Transverse colon (tissue), 4 donors: ENCODE measurements at regions not wholly inside any gene's neighbourhood (a gene's known extent, or its start where the extent isn't known, plus 50 kb on each side); places are given as distances from the start of the nearest gene placed in this dataset.

Source experiments
- DNase-seq: peaks from one replicate; pipeline ENCODE4 v3.0.0-alpha.2; 2019
- H3K27ac ChIP-seq, 4 donors: fragments of 200-600 bp; sonication (generic); 2 replicates each; pipeline ENCODE4 v1.5.1; 2016 to 2018; ENCODE audit warnings: inconsistent platforms in 4 of 4
- H3K27me3 ChIP-seq: fragments of 200-600 bp; sonication (generic); 2 replicates; pipeline ENCODE4 v1.5.1; 2017; ENCODE audit warnings: inconsistent platforms
- H3K36me3 ChIP-seq, 4 donors: fragments of 200-600 bp; sonication (generic); 2 replicates each; pipeline ENCODE4 v1.5.1; 2017 to 2019; ENCODE audit warnings: inconsistent platforms in 4 of 4
- H3K4me1 ChIP-seq, 4 donors: fragments of 200-600 bp; sonication (generic); 2 replicates each; pipeline ENCODE4 v1.5.1; 2017 to 2020; ENCODE audit warnings: inconsistent platforms in 4 of 4
- H3K4me3 ChIP-seq, 4 donors: fragments of 200-600 bp; sonication (generic); 1 replicate in 1 of 4; 2 replicates in 3 of 4; pipeline versions ENCODE4 v1.5.1 to v1.6.1; 2017 to 2019; ENCODE audit warnings: inconsistent platforms in 4 of 4
- H3K9me3 ChIP-seq, 2 donors: fragments of 200-600 bp; sonication (generic); 2 replicates each; pipeline ENCODE4 v1.5.1; 2017 to 2019; ENCODE audit warnings: inconsistent platforms in 2 of 2
- CTCF ChIP-seq, 5 experiments: fragments of 200-600 bp in 3 of 5; fragments of 450-650 bp in 2 of 5; sonication (generic) in 3 of 5; IDR thresholded peaks; 1 replicate in 2 of 5; 2 replicates in 3 of 5; pipeline ENCODE4 v1.5.1; 2016 to 2017; ENCODE audit warnings: antibody characterized with exemption in 5 of 5, inconsistent platforms in 3 of 5, mild to moderate bottlenecking in 2 of 5, moderate library complexity in 1 of 5
- EP300 ChIP-seq: sonication (generic); formaldehyde crosslinking; IDR thresholded peaks from one replicate; pipeline ENCODE4 v1.6.1; 2017; ENCODE audit warnings: antibody characterized with exemption, low read depth
- POLR2A ChIP-seq: fragments of 450-650 bp; IDR thresholded peaks from one replicate; pipeline ENCODE4 v1.6.1; 2016; ENCODE audit warnings: antibody characterized with exemption, mild to moderate bottlenecking, moderate library complexity
- POLR2AphosphoS5 ChIP-seq, 3 donors: sonication (generic); formaldehyde crosslinking; IDR thresholded peaks; one replicate each; pipeline ENCODE4 v1.6.1; 2016; ENCODE audit warnings: antibody characterized with exemption in 3 of 3
- WGBS, 2 donors: methylation state at CpG; one replicate each; pipeline ENCODE4 v1.1.5; 2018; ENCODE audit warnings: low coverage in 1 of 2; 5-methylcytosine and 5-hydroxymethylcytosine counted together
- in situ Hi-C, 4 donors: fragments of 200-750 bp; cut with MboI; loops; one replicate each; pipeline versions ENCODE4 v1.15.0 to v1.15.1; 2017; ENCODE audit warnings: low sequenced_read_pairs in 3 of 4, low pct_ligation_motif_present in 1 of 4, low pct_unique_long_range_greater_than_20kb in 1 of 4
- intact Hi-C: fragments of 100-400 bp; cut with DNase I; formaldehyde crosslinking; loops from one replicate; pipeline ENCODE4 v1.15.1; 2023; ENCODE audit warnings: low total_unique reads

- Histone ChIP-seq H3K4me3 (no peak overlapping the region), H3K27ac (no peak overlapping the region), H3K36me3 (no peaks in the 10 kb centered on the region), H3K9me3 (peaks cover 3 to 4% of the 10 kb centered on the region in 2 donors), H3K4me1 (no peaks in the 10 kb centered on the region), H3K27me3 (no peaks in the 10 kb centered on the region)
- DNase-seq = no peak
- TF ChIP-seq POLR2AphosphoS5 (IDR thresholded peaks at IDR 0.05) = no peak
- no peak for TF ChIP-seq POLR2A
- TF ChIP-seq CTCF (IDR thresholded peaks at IDR 0.05) = no peak
- no peak for TF ChIP-seq EP300
- intact Hi-C loops (no loop called here), in situ Hi-C loops (no loop called here)
- WGBS, 2 donors = 87 to 100% methylated on average over 1 to 2 of the region's 2 CpGs
Observed at GRCh38 chr2:34001557-34001956, 402.5 kb upstream of the FAM98A start.

GRCh38 chr2:33984131-33984530, 385.0 kb upstream of the FAM98A start:
- no peak for DNase-seq
- no peak for TF ChIP-seq CTCF (IDR thresholded peaks at IDR 0.05)
- TF ChIP-seq EP300 = no peak
- TF ChIP-seq POLR2A = no peak
- no peak for TF ChIP-seq POLR2AphosphoS5 (IDR thresholded peaks at IDR 0.05)
- Histone ChIP-seq H3K4me1 (no peaks in the 10 kb centered on the region), H3K9me3 (no peaks in the 10 kb centered on the region), H3K27ac (no peak overlapping the region), H3K27me3 (no peaks in the 10 kb centered on the region), H3K36me3 (no peaks in the 10 kb centered on the region), H3K4me3 (no peak overlapping the region)
- in situ Hi-C loops = no loop called here
- intact Hi-C loops = no loop called here
- WGBS, 2 donors = 49 to 54% methylated on average over 2 of the region's 2 CpGs

GRCh38 chr2:33978471-33978870, 379.4 kb upstream of the FAM98A start:
- H3K27ac ChIP-seq = no peak overlapping the region
- no peak overlapping the region for H3K4me3 ChIP-seq
- 50 to 55% methylated on average over 3 of the region's 3 CpGs for whole genome bisulfite sequencing, 2 donors
- intact Hi-C loops = no loop called here
- H3K9me3 ChIP-seq = no peaks in the 10 kb centered on the region
- no peaks in the 10 kb centered on the region for H3K36me3 ChIP-seq
- DNase-seq = no peak
- no peaks in the 10 kb centered on the region for H3K4me1 ChIP-seq
- H3K27me3 ChIP-seq = no peaks in the 10 kb centered on the region
- in situ Hi-C loops = no loop called here
- TF ChIP-seq CTCF (IDR thresholded peaks at IDR 0.05) (no peak), POLR2A (no peak), POLR2AphosphoS5 (IDR thresholded peaks at IDR 0.05) (no peak), EP300 (no peak)

GRCh38 chr2:33975498-33975897, 376.4 kb upstream of the FAM98A start:
- in situ Hi-C loops (no loop called here), intact Hi-C loops (no loop called here)
- no peak for DNase-seq
- no peaks in the 10 kb centered on the region for H3K4me1 ChIP-seq
- no peaks in the 10 kb centered on the region for H3K27me3 ChIP-seq
- no peak for TF ChIP-seq POLR2AphosphoS5 (IDR thresholded peaks at IDR 0.05)
- no peak for TF ChIP-seq CTCF (IDR thresholded peaks at IDR 0.05)
- H3K4me3 ChIP-seq = no peak overlapping the region
- WGBS, 2 donors = 83 to 85% methylated on average over 3 of the region's 3 CpGs
- H3K9me3 ChIP-seq = no peaks in the 10 kb centered on the region
- no peaks in the 10 kb centered on the region for H3K36me3 ChIP-seq
- H3K27ac ChIP-seq = no peak overlapping the region
